Neural cell (in vitro differentiated cells): ENCODE measurements at regions not wholly inside any gene's neighbourhood (a gene's known extent, or its start where the extent isn't known, plus 50 kb on each side); places are given as distances from the start of the nearest gene placed in this dataset.

Experiments used
- H2AFZ ChIP-seq: fragments of 200-600, 300-800 bp; sonication (generic), shearing (Covaris generic); 2 replicates; pipeline ENCODE4 v1.6.0; 2014; ENCODE audit warnings: low read depth, mild to moderate bottlenecking, antibody characterized with exemption, low read length, moderate library complexity
- H3F3A ChIP-seq: fragments of 200-600 bp; shearing (Covaris generic); 2 replicates; pipeline ENCODE4 v1.6.1; 2016; ENCODE audit warnings: mild to moderate bottlenecking, moderate library complexity, mixed read lengths, antibody characterized with exemption, low read length; ENCODE audit not compliant: insufficient read depth, poor library complexity, severe bottlenecking
- H3K27ac ChIP-seq: fragments of 200-600, 300-800 bp; sonication (generic), shearing (Covaris generic); 2 replicates; pipeline ENCODE4 v1.5.1; 2014; ENCODE audit warnings: mild to moderate bottlenecking, low read length, moderate library complexity
- H3K27me3 ChIP-seq: fragments of 300-800, 200-600 bp; sonication (generic), shearing (Covaris generic); 2 replicates; pipeline ENCODE4 v1.6.0; 2014; ENCODE audit warnings: mild to moderate bottlenecking, low read depth, low read length, moderate library complexity; ENCODE audit not compliant: insufficient read depth
- H3K36me3 ChIP-seq: fragments of 300-800, 200-600 bp; sonication (generic), shearing (Covaris generic); 2 replicates; pipeline ENCODE4 v1.5.1; 2014; ENCODE audit warnings: mild to moderate bottlenecking, antibody characterized with exemption, low read length, moderate library complexity; ENCODE audit not compliant: insufficient read depth
- H3K4me2 ChIP-seq: fragments of 300-800, 200-600 bp; sonication (generic), shearing (Covaris generic); 2 replicates; pipeline ENCODE4 v1.6.0; 2014; ENCODE audit warnings: mild to moderate bottlenecking, low read length
- H3K4me3 ChIP-seq: fragments of 300-800, 200-600 bp; sonication (generic), shearing (Covaris generic); 2 replicates; pipeline ENCODE4 v1.5.1; 2014; ENCODE audit warnings: mild to moderate bottlenecking, low read length, moderate library complexity
- H3K79me2 ChIP-seq: fragments of 200-600 bp; shearing (Covaris generic); replicated peaks from 2 replicates; pipeline ENCODE4 v1.6.0; 2014; ENCODE audit warnings: mild to moderate bottlenecking, low read length, moderate library complexity; ENCODE audit not compliant: insufficient read depth
- H3K9ac ChIP-seq: fragments of 300-800, 200-600 bp; sonication (generic), shearing (Covaris generic); 2 replicates; pipeline ENCODE4 v1.6.1; 2016; ENCODE audit warnings: mild to moderate bottlenecking, low read length, mixed read lengths
- H3K9me2 ChIP-seq: fragments of 200-600 bp; shearing (Covaris generic); 2 replicates; pipeline ENCODE4 v1.6.1; 2016; ENCODE audit warnings: mild to moderate bottlenecking, low read length, mixed read lengths; ENCODE audit not compliant: insufficient read depth
- H3K9me3 ChIP-seq: fragments of 200-600, 300-800 bp; sonication (generic), shearing (Covaris generic); 2 replicates; pipeline ENCODE4 v1.6.1; 2016; ENCODE audit warnings: mild to moderate bottlenecking, mixed run types, low read length, moderate library complexity, mixed read lengths
- H4K20me1 ChIP-seq: fragments of 200-600 bp; shearing (Covaris generic); 2 replicates; pipeline ENCODE4 v1.6.1; 2016; ENCODE audit warnings: mild to moderate bottlenecking, mixed run types; ENCODE audit not compliant: insufficient read depth
- CTCF ChIP-seq: fragments of 450-650 bp; IDR thresholded peaks from 2 replicates; pipeline ENCODE4 v1.5.1; 2014; ENCODE audit warnings: antibody characterized with exemption, mild to moderate bottlenecking, moderate library complexity; ENCODE audit not compliant: poor library complexity, severe bottlenecking
- EP300 ChIP-seq: fragments of 450-650 bp; conservative IDR thresholded peaks from 2 replicates; pipeline ENCODE4 v1.6.1; 2014; ENCODE audit warnings: antibody characterized with exemption, mild to moderate bottlenecking, moderate library complexity; ENCODE audit not compliant: poor library complexity, severe bottlenecking
- EZH2 ChIP-seq: fragments of 200-600, 300-800 bp; shearing (Covaris generic), sonication (generic); IDR thresholded peaks from 2 replicates; pipeline ENCODE4 v1.6.1; 2014; ENCODE audit warnings: antibody characterized with exemption, low read length, borderline replicate concordance, mild to moderate bottlenecking; ENCODE audit not compliant: insufficient read depth, poor library complexity, severe bottlenecking
- MXI1 ChIP-seq: fragments of 450-650 bp; conservative IDR thresholded peaks from 2 replicates; pipeline ENCODE4 v1.6.1; 2014; ENCODE audit warnings: antibody characterized with exemption, mild to moderate bottlenecking; ENCODE audit not compliant: poor library complexity, severe bottlenecking
- POLR2AphosphoS5 ChIP-seq: IDR thresholded peaks from 2 replicates; pipeline ENCODE4 v1.6.1; 2012
- RAD21 ChIP-seq: fragments of 450-650 bp; conservative IDR thresholded peaks from 2 replicates; pipeline ENCODE4 v1.6.1; 2014; ENCODE audit warnings: antibody characterized with exemption, mild to moderate bottlenecking, moderate library complexity
- REST ChIP-seq: IDR thresholded peaks from 2 replicates; pipeline ENCODE4 v1.6.1; 2012; ENCODE audit warnings: borderline replicate concordance
- SMC3 ChIP-seq: fragments of 450-650 bp; conservative IDR thresholded peaks from 2 replicates; pipeline ENCODE4 v1.6.1; 2014; ENCODE audit warnings: antibody characterized with exemption, mild to moderate bottlenecking, moderate library complexity; ENCODE audit not compliant: poor library complexity
- TAF1 ChIP-seq: IDR thresholded peaks from 2 replicates; pipeline ENCODE4 v1.6.1; 2012; ENCODE audit warnings: low read depth

GRCh38 chr10:26381986-26382385 lies 56.2 kb upstream of the APBB1IP start:
- no peaks in the 10 kb centered on the region for H3K36me3 ChIP-seq
- no peak overlapping the region for H3K4me2 ChIP-seq
- H3K79me2 ChIP-seq: no peaks in the 10 kb centered on the region
- no peak overlapping the region for H3K27ac ChIP-seq
- no peaks in the 10 kb centered on the region for H3K9me2 ChIP-seq
- H3K9ac ChIP-seq: no peak overlapping the region
- no peak for TF ChIP-seq SMC3
- TF ChIP-seq POLR2AphosphoS5: no peak
- TF ChIP-seq CTCF: no peak
- TF ChIP-seq EP300: no peak
- no peak for TF ChIP-seq MXI1
- no peak for TF ChIP-seq TAF1
- H4K20me1 ChIP-seq: no peaks in the 10 kb centered on the region
- no peak overlapping the region for H3K4me3 ChIP-seq
- no peaks in the 10 kb centered on the region for H3F3A ChIP-seq
- no peaks in the 10 kb centered on the region for H3K9me3 ChIP-seq
- H3K27me3 ChIP-seq: no peaks in the 10 kb centered on the region
- no peak overlapping the region for H2AFZ ChIP-seq

DNA sequence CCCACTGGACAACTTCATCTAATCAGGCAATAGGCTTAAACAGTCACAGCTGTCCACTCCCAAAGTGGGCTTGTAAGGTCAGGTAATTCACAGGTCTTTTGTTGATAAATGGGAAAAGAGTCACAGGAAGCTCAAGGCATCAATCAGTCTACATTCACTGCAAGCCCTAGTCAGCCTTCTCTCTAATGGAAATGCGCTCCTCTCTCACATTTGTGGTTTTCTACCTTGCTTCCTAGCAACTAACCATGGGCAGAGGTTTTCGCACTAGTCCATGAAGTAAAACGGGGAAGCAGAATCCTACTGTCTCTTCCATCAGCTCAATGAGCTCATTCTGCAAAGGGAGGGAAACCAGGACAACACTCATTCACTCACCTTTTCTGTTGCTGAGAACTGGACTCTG lies 53.5 kb upstream of the APBB1IP start:
- H3K36me3 ChIP-seq: no peaks in the 10 kb centered on the region

More for the DNA sequence above, 53.5 kb upstream of the APBB1IP start:
- TF ChIP-seq RAD21: no peak
- no peak for TF ChIP-seq TAF1
- no peak for TF ChIP-seq MXI1
- TF ChIP-seq REST: no peak
- TF ChIP-seq CTCF: no peak
- no peak for TF ChIP-seq SMC3
- TF ChIP-seq EP300: no peak
- TF ChIP-seq EZH2: no peak
- no peak for TF ChIP-seq POLR2AphosphoS5
- no peaks in the 10 kb centered on the region for H3K79me2 ChIP-seq
- H3K9me2 ChIP-seq: no peaks in the 10 kb centered on the region
- no peaks in the 10 kb centered on the region for H4K20me1 ChIP-seq
- H3K4me2 ChIP-seq: no peak overlapping the region
- H2AFZ ChIP-seq: no peak overlapping the region
- no peak overlapping the region for H3K4me3 ChIP-seq
- H3K9ac ChIP-seq: no peak overlapping the region
- H3F3A ChIP-seq: no peaks in the 10 kb centered on the region
- no peak overlapping the region for H3K27ac ChIP-seq
- H3K27me3 ChIP-seq: no peaks in the 10 kb centered on the region
- H3K9me3 ChIP-seq: no peaks in the 10 kb centered on the region
